Left renal pelvis (tissue), 4 donors: ENCODE measurements at regions not wholly inside any gene's neighbourhood (a gene's known extent, or its start where the extent isn't known, plus 50 kb on each side); places are given as distances from the start of the nearest gene placed in this dataset.
A peak's percentile ranks its signal among the peaks of the same experiment; 100 is the strongest.

Experiments
- DNase-seq, 4 donors: peaks; one replicate each; pipeline ENCODE4 v3.0.0-alpha.2; 2013; ENCODE audit warnings: low read depth in 4 of 4, low spot score in 3 of 4

DNA sequence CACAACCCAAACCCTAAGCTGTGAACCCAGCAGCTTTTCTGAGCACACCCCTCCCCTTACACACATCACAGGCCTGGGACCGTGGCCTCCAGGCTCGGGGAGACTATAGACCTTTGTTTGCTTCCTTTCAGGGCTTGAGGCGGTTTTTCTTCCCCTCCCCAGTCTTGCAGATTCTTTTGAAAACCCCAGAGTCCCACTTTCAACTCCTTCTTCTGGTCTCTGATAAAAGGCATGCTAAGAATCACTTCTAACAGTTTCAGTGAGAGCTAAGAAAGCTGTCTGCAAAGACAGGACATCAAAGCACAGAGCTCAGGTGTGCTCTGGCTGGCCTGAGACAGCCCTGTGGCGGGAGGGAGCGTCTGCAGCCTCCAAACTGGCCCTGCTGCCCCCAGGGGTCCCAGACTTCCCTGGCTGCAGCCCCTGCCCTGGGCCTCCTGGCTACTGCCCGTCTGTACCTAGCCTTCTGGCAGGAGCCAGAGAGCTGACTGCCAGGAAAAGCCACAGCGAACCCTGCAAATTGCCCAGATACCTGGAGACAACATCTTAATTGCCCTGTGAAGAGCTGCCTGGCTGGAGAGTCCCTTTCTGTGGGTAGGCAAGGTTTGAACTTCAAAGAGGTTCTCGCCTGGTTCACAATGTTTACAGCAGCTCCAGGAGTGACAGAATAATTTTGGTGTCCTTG is 138.9 kb downstream of the GADD45G start:
- no peak for DNase-seq

DNA sequence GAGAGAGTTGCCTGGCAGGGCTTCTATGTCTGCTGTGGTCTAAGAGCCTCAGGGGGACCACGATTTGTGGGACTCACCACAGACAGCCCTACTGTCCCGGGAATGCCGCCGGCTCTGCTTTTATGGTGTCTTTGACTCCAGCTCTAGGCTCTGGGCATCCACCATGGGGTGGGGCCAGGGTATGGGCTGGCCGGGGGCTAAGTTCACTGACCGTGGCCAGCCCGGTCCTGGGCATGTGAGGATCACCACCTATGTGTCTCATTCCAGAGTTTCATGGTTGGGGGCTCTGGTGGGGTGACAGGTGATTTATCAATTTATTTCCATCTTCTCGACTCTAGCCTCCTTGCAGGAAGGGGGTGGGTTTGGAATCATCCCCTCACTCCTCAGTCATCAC is 139.4 kb downstream of the GADD45G start:
- no peak for DNase-seq

DNA sequence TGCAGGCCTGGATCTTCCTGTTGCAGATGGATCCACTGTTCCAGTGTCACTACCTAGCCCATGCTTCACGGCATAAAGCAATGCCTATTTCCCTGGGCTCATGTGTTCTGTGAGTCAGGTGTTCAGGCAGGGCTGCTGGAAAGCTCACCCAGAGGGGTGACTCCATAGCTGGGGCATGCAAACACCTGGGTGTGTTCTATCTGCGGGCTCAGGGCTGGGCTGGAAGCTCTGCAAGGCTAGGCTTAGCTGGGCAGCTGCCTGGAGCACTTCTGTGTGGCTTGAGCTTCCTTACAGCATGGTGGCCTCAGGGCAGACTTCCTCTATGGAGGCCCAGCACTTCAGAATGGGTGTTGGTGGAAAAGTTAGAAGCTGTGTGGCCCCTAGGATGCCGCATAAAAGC is 139.9 kb downstream of the GADD45G start:
- DNase-seq: no peak

DNA sequence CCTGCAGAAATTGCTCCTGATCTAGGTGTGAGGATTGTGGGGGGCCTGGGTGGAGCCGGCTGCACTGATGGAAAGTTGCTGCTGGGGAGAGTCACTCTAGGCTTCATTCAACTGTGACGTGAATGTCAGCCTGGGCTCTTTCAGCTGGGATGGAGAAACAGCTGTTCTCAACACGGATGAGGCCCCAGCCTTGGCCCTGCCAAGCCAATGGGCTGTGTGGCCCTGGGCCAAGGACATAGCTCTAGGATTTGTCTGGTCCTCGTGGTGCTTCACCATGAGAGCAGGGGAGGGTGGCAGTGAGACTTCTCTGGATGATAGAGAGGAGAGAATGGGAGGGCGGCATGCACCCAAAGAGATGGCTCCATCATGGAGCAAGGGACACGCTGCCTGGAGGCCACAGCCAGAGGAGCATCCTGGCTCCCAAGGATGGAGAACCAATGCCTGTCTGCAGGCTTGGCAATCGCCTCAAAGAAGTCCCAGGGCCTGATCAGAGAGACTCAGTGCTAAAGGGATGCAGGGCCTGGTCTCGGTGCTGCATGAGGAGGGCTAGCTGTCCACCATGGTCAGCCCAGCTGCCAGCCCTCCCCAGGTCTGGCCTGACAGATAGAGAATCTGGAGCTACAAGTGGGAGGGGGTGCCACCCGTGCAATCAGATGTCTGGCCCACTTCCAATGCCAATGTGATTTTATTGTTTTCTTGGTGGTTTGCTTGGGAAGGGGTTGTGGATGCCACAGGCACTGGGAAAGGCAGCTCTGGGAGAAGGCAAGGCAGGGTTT is 141.0 kb downstream of the GADD45G start:
- no peak for DNase-seq

DNA sequence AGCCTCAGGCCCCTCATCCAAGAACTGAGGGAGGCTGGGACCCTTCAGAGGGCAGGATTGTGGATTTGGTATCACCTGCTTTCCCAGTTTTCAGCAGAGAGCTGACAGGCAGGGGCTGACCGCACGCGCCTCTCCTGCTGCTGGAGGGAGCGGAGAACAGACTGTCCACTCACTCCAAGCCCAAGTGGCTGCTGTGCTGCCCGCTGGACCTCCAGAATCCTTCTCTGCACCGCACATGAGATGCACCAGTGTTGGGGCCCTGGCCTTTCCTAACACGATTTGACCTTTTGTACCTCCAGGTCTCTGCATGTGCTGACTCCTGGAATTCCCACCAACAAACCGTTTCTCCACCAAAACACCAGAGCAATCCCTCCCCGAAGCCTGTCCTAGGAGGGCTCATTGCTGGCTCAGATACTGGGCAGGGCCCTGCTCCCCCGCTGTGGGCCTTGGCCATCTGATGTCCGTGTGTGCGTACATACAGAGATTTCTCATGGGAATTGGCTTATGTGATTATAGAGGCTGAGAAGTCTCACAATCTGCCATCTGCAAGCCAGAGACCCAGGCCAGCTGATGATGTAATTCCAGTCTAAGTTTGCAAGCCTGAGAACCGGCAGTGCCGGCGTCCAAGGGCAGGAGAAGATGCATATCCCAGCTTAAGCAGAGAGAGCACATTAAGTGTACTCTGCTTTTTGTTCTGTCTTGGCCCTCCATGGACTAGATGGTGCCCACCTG is 141.7 kb downstream of the GADD45G start:
- no peak for DNase-seq

DNA sequence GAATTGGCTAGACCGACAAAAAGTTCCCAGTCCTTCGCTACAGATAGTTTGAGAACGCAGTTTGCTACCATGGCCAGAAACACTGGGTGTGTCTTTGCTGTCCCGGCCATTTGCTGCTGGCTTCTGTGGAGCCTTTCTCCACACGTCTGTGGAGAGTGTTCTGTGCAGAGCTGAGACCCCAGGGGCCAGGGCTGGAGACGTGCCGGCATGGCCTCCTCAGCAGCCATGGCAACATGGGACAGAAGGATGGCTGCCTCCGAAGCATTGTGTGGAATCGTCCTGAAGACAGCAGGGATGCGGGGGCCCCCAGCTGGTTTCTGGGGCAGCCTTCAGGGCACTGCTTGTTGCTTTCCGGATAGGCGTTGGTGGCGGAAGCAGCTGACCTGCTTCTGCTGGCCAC is 142.8 kb downstream of the GADD45G start:
- DNase-seq: no peak

DNA sequence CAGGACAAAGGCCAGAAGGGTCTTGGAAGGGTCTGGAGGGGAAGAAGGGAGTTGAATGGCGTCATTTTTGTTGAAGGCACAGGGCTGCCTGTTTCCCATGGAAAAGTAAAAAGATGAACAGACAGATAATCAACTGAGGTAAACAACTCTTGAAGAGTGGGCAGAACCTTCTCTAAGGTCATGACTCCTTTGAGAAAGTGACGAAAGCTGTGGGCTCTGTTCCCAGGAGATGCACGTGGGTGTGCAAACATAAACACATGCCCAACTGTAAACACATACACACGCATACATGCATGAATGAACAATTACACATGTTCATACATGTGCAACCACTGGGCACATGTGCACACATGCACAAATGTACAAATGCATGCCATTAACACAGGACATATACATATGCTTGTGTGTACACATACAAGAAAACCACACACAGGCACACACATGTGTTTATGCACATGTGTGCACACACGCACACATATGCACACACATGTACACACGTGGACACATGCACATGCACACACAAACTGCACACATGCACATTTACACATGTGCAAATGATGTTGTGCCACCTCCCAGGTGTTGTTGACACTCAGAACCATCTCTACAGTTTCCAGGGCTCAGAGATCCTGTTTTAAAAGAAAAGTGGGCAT is 143.3 kb downstream of the GADD45G start:
- DNase-seq: no peak

DNA sequence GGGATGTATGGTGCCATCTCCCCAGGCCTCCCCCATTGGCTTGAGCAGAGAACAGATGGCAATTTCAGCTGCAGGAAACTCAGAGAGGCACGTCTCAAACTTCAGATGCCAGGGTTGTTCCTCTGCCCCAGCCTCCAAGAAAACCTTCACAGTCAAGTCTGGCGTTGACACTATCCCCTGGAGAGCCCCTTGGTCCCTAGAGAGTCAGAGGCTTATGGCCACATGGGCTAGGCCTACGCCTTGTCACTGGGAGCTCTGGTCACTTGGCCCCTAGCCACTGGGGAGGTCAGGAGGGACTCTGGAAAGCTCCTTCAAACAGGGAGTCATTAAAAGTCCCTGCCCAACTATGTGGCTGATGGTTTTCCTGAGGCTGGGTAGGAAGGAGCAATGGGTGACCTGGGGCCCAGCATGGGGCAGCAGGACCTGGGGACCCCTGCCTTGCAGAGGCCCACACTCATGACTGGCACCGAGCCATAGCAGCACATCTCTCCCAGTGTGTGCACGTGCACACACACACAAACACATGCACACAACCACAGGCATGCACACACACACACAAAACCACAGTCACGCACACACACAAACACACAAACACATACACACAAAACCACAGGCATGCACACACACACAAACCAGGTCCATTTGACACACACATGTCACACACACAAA is 144.2 kb downstream of the GADD45G start:
- DNase-seq: no peak

DNA sequence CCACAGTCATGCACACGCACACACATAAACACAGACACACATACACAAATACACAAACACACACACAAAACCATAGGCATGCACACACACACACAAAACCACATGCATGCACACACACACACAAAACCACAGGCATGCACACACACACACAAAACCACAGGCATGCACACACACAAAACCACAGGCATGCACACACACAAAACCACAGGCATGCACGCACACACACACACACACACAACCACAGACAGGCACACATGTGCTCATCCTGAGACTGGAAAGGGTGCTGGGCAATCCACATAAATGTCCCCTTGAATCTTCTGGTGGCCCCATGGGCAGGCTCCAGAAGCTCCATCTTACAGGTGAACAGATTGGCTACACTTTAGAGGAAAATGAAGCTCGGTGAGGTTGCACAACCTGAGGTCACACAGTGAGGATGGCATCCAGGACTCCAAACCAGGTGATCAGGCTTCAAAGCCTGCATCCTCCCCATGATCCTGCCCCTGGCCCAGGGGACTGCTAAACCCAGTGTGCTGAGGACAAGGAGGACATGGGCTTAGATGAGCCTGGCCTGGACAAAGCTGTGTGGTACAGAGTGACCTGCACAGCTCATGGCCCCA is 144.8 kb downstream of the GADD45G start:
- DNase-seq: no peak

DNA sequence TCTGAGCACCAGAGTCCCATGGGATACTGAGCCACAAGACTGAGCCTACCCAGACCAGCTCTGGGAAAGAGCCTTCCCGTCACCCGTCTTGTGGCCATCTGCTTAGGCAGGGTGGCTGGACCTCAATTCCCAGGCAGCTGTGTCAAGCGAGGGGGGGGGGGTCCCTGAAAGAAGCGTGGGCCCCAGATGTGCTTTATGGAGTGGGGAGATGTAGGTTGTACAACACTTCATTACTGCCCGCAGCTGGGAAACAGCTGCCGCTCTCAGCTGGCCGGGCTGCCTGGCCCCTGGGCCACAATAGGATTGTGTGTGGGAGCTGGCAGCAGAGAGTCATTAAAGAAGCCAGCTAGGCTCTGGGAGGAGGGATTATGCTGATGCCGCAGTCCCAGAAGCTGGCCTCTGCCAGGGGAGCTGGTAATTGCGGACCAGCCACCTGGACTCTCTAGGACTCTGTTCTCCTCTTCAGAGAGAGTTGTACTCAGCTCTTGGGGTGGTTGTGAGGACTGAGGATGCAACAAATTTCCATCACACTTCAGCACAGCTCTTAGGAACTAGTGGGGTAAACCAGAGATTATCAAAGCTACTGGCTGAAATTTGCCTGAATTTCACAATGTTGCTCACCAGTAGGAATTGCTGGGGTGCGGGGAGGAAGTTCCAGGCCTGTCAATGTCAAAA is 145.4 kb downstream of the GADD45G start:
- DNase-seq: peak; percentile 41 to 63 (median 56)

DNA sequence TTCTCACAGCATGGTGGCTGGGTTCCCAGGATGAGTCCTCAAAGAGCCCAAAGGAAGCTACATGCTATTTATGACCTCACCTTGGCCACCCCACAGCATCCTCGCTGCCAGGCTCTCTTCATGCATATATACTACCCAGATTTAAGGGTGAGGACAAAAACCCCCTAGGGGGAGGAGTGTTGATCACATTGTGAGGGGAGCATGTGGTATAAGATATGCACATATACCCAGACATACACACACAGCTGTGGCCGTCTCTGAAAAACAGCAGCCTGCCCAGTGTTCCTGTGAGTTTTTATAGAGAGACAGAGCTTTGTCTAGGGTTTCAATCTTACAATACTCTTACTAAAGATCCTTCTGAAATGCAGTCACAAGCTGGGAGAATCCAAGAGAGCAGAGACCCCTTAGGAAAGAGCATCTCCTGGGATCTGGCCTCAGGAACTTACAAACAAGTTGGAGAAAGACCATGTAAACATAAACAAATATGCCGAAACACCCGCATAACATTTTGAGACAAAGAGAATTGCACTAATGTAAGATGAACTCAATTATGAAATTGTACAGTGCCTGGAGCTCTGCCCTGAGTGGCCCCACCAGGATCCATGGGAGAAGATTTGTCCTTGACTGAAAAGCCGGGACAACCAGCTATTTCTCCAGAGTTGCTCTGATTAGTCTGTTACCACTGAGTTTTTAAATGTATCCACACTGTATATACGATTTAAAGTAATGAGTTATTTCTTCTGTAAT is 146.4 kb downstream of the GADD45G start:
- no peak for DNase-seq

DNA sequence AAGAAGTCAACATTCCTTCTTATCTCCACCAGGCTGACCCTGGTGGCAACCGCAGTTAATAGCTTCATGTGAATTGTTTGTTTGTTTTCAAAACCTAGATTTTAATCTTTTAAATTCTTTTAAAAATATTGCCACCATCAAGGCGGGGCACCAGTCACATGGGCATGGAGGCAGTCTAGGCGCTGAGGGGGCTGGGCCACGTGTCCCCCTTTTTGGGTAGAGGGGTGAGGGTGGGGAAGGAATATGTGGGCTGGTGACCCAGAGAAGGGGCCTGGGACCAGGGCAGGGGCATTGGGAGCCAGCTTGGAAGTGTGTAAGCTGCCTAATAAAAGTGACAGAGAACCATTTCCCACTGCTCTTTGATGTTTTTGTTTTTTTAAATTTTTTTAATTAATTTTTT is 147.3 kb downstream of the GADD45G start:
- no peak for DNase-seq

DNA sequence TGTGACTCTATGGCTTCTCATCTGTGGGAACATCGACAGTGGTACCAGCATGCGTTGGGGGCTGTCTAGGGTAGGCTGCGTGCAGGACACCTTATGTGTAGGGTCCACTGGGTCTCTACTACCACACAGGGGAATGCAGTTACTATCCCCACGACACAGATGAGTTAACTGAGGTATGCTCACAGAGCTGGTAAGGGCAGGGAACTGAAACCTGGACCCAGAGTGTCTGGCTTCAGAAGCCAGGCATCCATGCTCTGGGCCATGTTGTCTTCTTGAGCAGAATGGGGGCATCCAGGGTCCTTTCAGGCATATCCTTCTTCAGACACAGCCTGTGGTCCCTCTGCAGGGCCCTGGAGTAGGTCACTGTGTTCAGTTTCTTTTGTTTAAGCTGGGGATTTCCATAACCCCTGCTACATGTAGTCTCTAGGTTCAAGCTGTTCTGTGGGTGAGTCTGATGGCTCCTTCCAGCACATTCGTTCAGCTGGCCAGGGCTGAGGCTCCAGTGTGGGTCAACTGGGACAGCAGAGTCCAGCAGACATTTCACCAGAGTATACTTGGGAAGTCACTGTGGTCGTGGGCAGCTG is 148.8 kb downstream of the GADD45G start:
- DNase-seq: no peak

DNA sequence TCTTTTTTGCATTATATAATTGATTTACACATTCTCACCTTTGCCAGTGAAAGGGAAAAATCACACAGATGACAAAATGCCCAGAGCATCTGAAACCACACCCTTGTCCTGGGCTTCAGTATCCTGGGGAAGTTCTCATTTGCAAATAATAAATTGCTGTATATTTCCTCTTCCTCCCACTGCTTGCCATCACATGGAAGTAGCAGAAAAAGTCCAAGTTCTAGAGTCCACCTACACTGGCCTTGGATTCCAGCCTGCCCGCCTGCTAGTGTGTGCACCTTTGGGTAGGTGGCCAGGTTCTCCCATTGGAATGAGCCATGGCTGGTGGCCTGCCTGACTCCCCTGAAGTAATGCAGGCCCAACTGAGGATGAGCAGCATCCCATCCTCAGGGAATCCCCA is 149.4 kb downstream of the GADD45G start:
- no peak for DNase-seq

DNA sequence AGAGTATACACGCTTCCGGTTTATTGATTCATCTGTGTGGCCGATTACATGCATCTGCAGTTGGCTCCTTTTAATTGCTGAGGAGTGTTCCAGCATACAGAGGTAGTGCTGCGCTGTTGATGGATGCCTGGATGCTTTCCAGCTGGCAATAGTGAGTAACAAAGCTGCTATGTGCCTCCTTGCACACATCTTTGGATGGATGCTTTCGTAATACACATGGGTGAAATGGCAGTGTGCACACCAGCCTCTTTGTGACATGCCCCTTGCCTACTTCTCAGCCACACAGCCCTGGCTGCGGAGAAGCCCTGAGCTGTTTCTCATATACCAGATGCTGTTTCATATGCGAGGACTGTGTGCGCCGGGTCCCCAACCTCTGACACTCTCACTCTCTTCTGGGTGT is 151.0 kb downstream of the GADD45G start:
- DNase-seq: no peak

DNA sequence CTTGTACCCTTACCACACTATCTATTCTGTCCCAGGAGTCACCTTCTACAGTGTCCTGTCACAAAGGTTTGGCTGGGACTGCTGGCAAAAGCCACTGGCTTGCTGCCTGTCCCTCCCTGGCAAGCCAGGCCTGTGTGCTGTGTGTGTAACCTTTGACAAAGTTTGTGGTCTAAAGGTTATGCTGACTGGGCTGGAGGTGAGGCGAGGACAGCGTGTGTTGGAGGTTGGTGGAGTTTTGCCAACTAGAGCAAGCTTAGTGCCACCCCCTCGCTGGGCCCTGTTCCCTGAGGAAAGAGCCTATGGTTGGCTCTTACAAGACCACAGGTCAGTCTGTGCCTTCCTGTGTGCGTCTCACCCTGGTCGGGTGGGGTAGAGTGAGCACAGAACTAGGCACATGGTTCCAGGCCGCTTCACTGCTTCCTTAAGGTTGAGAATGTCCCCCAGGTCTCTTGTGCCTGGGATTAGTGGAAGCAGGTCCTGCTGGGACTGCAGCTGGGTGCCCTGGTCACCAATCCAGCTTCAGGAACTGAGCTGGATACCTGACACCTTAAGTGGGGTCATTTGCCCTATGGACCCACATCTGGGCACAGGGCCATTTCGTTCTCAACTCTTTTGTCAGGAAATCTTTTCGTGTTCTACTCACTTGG is 152.2 kb downstream of the GADD45G start:
- DNase-seq: no peak

DNA sequence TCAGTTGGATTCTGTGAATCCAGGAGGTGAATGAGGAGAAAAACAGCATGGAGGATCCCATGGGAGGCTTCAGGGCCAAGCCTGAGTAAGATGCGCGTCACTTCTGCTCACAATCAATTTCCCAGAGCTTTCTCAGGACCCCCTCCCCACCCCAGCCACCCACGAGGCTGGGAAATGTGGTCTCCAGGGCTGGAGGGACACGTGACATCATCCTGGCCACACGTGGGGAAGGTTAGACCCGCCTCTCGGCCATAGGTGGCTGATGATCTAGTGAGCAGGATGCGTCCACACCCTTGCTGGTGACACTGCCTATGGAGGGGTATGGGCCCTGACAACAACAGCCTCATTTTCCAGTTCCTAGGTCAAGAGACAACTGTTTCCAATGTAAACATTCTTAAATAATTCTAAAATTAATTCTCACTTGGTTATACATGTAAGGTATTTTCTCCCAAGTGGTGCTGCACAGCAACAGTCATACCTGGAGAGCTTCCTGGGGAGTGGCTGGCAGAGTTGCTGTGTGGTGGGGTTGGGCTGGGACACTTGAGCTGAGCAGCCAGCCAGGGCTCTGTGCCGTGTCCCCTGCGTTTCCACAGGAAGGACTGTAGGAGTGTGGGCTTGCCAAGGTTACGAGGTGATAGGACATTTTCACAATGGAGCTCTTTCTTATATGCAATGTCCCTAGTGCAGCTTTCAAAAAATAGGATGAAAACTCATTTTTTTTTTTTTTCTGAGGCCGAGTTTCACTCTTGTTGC is 153.1 kb downstream of the GADD45G start:
- no peak for DNase-seq
